SK-N-SH treated with all-trans-retinoic acid at 6 μM for 48 hours (cell line): ENCODE measurements at regions not wholly inside any gene's neighbourhood (a gene's known extent, or its start where the extent isn't known, plus 50 kb on each side); places are given as distances from the start of the nearest gene placed in this dataset.
A peak's percentile ranks its signal among the peaks of the same experiment; 100 is the strongest.

Experiments
- ATAC-seq: fragments of 200-7000 bp; cut with Tn5 transposase; 3 replicates; pipeline ENCODE4 v1.9.1; 2020; ENCODE audit warnings: mild to moderate bottlenecking, moderate library complexity
- ARNTL ChIP-seq: fragments of 450-650 bp; formaldehyde crosslinking; IDR thresholded peaks from 2 replicates; pipeline ENCODE4 v1.5.0; 2020; ENCODE audit warnings: low read depth, mild to moderate bottlenecking, moderate library complexity, borderline replicate concordance
- BACH2 ChIP-seq: fragments of 250-450 bp; sonication (Bioruptor Pico); IDR thresholded peaks from 2 replicates; pipeline ENCODE4 v1.9.0; 2021; ENCODE audit warnings: mild to moderate bottlenecking, borderline replicate concordance
- CSDC2 ChIP-seq: fragments of 250-450 bp; sonication (Bioruptor Pico); IDR thresholded peaks from 2 replicates; pipeline ENCODE4 v1.5.0; 2020; ENCODE audit warnings: mild to moderate bottlenecking, moderate library complexity
- ESRRG ChIP-seq: fragments of 250-450 bp; sonication (Bioruptor Pico); IDR thresholded peaks from 2 replicates; pipeline ENCODE4 v1.6.1; 2021; ENCODE audit warnings: mild to moderate bottlenecking
- ISL1 ChIP-seq: fragments of 250-450 bp; sonication (Bioruptor Pico); IDR thresholded peaks from 2 replicates; pipeline ENCODE4 v2.1.2; 2022; ENCODE audit warnings: mild to moderate bottlenecking, moderate library complexity
- OSR1 ChIP-seq: fragments of 250-450 bp; sonication (Bioruptor Pico); IDR thresholded peaks from 2 replicates; pipeline ENCODE4 v1.8.0; 2022; ENCODE audit warnings: moderate library complexity, mild to moderate bottlenecking, inconsistent platforms
- SNAI2 ChIP-seq: fragments of 250-450 bp; sonication (Bioruptor Pico); IDR thresholded peaks from 2 replicates; pipeline ENCODE4 v1.5.0; 2020; ENCODE audit warnings: mild to moderate bottlenecking, moderate library complexity
- TCF4 ChIP-seq: fragments of 250-450 bp; sonication (Bioruptor Pico); IDR thresholded peaks from 2 replicates; pipeline ENCODE4 v1.8.0; 2021; ENCODE audit warnings: mild to moderate bottlenecking, moderate library complexity, borderline replicate concordance
- TOX ChIP-seq: fragments of 250-450 bp; sonication (Bioruptor Pico); IDR thresholded peaks from 2 replicates; pipeline ENCODE4 v1.8.0; 2021; ENCODE audit warnings: mild to moderate bottlenecking, moderate library complexity, borderline replicate concordance
- ZC3H10 ChIP-seq: fragments of 250-450 bp; sonication (Bioruptor Pico); IDR thresholded peaks from 2 replicates; pipeline ENCODE4 v1.5.1; 2021; ENCODE audit warnings: mild to moderate bottlenecking, moderate library complexity
- ZFP3 ChIP-seq: fragments of 250-450 bp; sonication (Bioruptor Pico); IDR thresholded peaks from 2 replicates; pipeline ENCODE4 v1.5.0; 2020; ENCODE audit warnings: mild to moderate bottlenecking, moderate library complexity
- ZFP30 ChIP-seq: fragments of 450-650 bp; formaldehyde crosslinking; IDR thresholded peaks from 2 replicates; pipeline ENCODE4 v1.5.0; 2022; ENCODE audit warnings: mild to moderate bottlenecking, moderate library complexity
- ZNF565 ChIP-seq: fragments of 450-650 bp; formaldehyde crosslinking; conservative IDR thresholded peaks from 2 replicates; pipeline ENCODE4 v1.5.0; 2020; ENCODE audit warnings: low read depth, mild to moderate bottlenecking, moderate library complexity
- ZNF8 ChIP-seq: fragments of 450-650 bp; formaldehyde crosslinking; IDR thresholded peaks from 2 replicates; pipeline ENCODE4 v1.5.0; 2020; ENCODE audit warnings: mild to moderate bottlenecking, moderate library complexity
- TF ChIP-seq, protein P1 (sequence below): fragments of 250-450 bp; sonication (Bioruptor Pico); IDR thresholded peaks from 2 replicates; pipeline ENCODE4 v1.8.0; 2020; ENCODE audit warnings: mild to moderate bottlenecking, moderate library complexity, borderline replicate concordance
- TF ChIP-seq, protein P2 (sequence below): fragments of 250-450 bp; sonication (Bioruptor Pico); IDR thresholded peaks from 2 replicates; pipeline ENCODE4 v1.5.0; 2020; ENCODE audit warnings: mild to moderate bottlenecking, moderate library complexity
- TF ChIP-seq, protein P3 (sequence below): fragments of 250-450 bp; sonication (Bioruptor Pico); IDR thresholded peaks from 2 replicates; pipeline ENCODE4 v1.5.1; 2020; ENCODE audit warnings: low read depth, mild to moderate bottlenecking, moderate library complexity
- TF ChIP-seq, protein P4 (sequence below): fragments of 250-450 bp; sonication (Bioruptor Pico); IDR thresholded peaks from 2 replicates; pipeline ENCODE4 v1.5.1; 2021; ENCODE audit warnings: mild to moderate bottlenecking, moderate library complexity
- TF ChIP-seq, protein P5 (sequence below): fragments of 250-450 bp; sonication (Bioruptor Pico); IDR thresholded peaks from 2 replicates; pipeline ENCODE4 v1.8.0; 2021; ENCODE audit warnings: low read depth, mild to moderate bottlenecking, moderate library complexity, borderline replicate concordance

DNA sequence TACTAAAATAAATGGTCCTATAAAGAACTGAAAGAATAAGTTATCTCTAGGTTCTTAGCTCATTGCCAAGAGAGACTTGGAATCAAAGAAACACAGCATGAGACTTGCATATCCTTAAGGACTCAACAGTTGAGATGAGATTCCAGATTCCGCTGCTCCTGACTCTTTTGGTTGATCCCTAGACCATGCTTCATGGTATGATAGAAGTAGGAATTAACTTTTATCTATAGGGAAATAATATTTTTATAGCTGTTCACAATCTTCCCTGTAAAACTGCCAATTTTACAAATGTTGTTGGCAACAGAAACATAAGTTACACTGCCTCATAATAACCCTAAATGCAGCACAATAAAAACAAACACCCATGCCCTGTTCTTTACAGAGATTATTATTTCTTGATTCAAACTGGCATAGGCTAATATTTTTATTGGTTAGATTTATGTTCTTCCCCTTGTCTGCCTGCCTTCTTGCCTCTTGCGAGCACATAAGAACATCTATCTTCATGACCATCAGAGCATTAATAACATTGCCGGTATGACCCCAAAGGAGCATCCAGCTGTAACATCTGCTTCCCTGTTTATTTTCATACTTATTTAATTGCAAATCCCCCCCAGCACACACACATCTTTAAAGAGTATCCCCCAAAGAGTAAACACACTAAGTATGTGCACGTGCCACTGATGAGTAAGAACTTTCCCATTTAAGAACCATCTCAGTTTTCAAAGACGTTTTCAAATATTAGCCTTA is 735.7 kb upstream of the SLC8A1 start:
- TF ChIP-seq ZFP30 (CRISPR knock-in tag) = no peak
- TF ChIP-seq CSDC2 (CRISPR knock-in tag) = no peak
- no peak for TF ChIP-seq ZNF565 (CRISPR knock-in tag)
- peak; percentile 51; the same call in 1 of the 2 replicates for TF ChIP-seq TCF4 (CRISPR knock-in tag)
- TF ChIP-seq, all 23 proteins: peak for 1

DNA sequence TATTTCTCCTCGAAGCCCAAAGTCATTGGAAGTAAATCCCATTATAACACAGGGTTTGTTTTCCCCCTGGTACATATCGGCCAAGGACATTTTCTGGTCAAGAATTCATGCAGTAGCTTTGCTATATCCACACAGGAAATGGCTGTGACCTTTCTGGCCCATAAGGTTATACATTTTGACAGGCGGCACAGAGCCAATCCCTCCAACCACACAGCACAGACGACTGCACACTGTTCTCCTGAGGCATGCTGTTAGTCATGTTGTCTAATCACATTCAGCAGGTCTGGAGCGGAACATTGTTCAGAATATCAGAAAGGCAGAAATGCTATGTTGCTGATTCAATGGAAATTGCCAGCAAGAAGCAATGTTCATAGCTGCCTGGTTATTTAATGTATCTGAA is 742.3 kb upstream of the SLC8A1 start:
- ATAC-seq = peak; percentile 92

More for the DNA sequence above, 735.7 kb upstream of the SLC8A1 start:
- no peak for ATAC-seq

DNA sequence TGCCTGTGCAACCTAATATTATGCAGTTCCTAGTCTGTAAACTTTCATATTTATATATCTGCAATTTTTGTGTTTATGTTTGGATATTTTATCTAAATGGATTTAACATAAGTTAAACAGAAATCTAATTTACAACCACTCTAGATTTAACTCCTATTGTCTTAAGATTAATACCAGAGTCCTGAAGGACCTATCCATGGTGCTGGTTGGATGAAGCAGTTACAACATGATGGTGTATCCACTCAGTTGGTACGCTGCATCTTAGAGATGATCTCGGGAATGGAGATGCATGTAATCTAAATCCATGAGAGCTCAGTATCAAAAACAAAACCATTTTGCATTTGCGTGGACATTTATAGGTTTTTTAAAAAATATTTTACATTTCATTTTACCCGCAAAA is 745.9 kb upstream of the SLC8A1 start:
- no peak for ATAC-seq
- peak; percentile 14; the same call in 1 of the 2 replicates for TF ChIP-seq ISL1 (CRISPR knock-in tag)
- TF ChIP-seq BACH2 (CRISPR knock-in tag) = no peak
- peak; percentile 27; the same call in 1 of the 2 replicates for TF ChIP-seq ZFP3 (CRISPR knock-in tag)

More for the DNA sequence above, 742.3 kb upstream of the SLC8A1 start:
- TF ChIP-seq, protein P1, sequence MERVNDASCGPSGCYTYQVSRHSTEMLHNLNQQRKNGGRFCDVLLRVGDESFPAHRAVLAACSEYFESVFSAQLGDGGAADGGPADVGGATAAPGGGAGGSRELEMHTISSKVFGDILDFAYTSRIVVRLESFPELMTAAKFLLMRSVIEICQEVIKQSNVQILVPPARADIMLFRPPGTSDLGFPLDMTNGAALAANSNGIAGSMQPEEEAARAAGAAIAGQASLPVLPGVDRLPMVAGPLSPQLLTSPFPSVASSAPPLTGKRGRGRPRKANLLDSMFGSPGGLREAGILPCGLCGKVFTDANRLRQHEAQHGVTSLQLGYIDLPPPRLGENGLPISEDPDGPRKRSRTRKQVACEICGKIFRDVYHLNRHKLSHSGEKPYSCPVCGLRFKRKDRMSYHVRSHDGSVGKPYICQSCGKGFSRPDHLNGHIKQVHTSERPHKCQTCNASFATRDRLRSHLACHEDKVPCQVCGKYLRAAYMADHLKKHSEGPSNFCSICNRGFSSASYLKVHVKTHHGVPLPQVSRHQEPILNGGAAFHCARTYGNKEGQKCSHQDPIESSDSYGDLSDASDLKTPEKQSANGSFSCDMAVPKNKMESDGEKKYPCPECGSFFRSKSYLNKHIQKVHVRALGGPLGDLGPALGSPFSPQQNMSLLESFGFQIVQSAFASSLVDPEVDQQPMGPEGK (CRISPR knock-in tag) = no peak
- peak; percentile 57; the same call in 1 of the 2 replicates for TF ChIP-seq TCF4 (CRISPR knock-in tag)
- TF ChIP-seq, protein P2, sequence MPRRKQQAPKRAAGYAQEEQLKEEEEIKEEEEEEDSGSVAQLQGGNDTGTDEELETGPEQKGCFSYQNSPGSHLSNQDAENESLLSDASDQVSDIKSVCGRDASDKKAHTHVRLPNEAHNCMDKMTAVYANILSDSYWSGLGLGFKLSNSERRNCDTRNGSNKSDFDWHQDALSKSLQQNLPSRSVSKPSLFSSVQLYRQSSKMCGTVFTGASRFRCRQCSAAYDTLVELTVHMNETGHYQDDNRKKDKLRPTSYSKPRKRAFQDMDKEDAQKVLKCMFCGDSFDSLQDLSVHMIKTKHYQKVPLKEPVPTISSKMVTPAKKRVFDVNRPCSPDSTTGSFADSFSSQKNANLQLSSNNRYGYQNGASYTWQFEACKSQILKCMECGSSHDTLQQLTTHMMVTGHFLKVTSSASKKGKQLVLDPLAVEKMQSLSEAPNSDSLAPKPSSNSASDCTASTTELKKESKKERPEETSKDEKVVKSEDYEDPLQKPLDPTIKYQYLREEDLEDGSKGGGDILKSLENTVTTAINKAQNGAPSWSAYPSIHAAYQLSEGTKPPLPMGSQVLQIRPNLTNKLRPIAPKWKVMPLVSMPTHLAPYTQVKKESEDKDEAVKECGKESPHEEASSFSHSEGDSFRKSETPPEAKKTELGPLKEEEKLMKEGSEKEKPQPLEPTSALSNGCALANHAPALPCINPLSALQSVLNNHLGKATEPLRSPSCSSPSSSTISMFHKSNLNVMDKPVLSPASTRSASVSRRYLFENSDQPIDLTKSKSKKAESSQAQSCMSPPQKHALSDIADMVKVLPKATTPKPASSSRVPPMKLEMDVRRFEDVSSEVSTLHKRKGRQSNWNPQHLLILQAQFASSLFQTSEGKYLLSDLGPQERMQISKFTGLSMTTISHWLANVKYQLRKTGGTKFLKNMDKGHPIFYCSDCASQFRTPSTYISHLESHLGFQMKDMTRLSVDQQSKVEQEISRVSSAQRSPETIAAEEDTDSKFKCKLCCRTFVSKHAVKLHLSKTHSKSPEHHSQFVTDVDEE (CRISPR knock-in tag) = peak; percentile 70; the same call in 1 of the 2 replicates
- no peak for TF ChIP-seq ZC3H10 (CRISPR knock-in tag)
- TF ChIP-seq, protein P3, sequence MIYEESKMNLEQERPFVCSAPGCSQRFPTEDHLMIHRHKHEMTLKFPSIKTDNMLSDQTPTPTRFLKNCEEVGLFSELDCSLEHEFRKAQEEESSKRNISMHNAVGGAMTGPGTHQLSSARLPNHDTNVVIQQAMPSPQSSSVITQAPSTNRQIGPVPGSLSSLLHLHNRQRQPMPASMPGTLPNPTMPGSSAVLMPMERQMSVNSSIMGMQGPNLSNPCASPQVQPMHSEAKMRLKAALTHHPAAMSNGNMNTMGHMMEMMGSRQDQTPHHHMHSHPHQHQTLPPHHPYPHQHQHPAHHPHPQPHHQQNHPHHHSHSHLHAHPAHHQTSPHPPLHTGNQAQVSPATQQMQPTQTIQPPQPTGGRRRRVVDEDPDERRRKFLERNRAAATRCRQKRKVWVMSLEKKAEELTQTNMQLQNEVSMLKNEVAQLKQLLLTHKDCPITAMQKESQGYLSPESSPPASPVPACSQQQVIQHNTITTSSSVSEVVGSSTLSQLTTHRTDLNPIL = no peak
- peak; percentile 57; the same call in 1 of the 2 replicates for TF ChIP-seq ISL1 (CRISPR knock-in tag)
- 0 out of 2 replicates have a peak, but pooled peaks have one; percentile 36 for TF ChIP-seq ZFP3 (CRISPR knock-in tag)

DNA sequence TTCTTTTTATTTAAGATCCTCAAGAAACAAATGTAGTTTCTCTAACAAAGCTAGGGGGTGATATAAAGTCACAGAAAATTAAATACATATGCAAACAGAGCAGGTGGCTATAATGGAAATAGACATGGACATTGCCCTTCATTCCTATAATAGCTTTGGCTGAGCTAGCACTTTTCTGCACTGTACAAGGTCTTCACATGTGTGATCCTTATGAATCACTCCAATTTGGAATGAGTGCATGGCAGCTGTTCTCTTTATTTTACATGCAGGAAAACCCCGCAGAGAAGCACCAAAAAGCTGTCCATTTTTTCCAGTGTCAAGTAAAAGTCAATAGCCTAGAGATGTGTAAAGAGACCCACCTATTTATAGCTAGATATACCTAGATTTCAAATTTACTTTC is 747.4 kb upstream of the SLC8A1 start:
- TF ChIP-seq, protein P2 (CRISPR knock-in tag) = no peak
- TF ChIP-seq OSR1 (CRISPR knock-in tag) (no peak), TOX (no peak), CSDC2 (CRISPR knock-in tag) (no peak), ARNTL (no peak), ZC3H10 (CRISPR knock-in tag) (no peak), ESRRG (CRISPR knock-in tag) (no peak), ZNF565 (CRISPR knock-in tag) (no peak), SNAI2 (CRISPR knock-in tag) (no peak), ZFP30 (CRISPR knock-in tag) (no peak), TCF4 (CRISPR knock-in tag) (no peak), ZNF8 (CRISPR knock-in tag) (no peak), BACH2 (CRISPR knock-in tag) (no peak)
- TF ChIP-seq, protein P4, sequence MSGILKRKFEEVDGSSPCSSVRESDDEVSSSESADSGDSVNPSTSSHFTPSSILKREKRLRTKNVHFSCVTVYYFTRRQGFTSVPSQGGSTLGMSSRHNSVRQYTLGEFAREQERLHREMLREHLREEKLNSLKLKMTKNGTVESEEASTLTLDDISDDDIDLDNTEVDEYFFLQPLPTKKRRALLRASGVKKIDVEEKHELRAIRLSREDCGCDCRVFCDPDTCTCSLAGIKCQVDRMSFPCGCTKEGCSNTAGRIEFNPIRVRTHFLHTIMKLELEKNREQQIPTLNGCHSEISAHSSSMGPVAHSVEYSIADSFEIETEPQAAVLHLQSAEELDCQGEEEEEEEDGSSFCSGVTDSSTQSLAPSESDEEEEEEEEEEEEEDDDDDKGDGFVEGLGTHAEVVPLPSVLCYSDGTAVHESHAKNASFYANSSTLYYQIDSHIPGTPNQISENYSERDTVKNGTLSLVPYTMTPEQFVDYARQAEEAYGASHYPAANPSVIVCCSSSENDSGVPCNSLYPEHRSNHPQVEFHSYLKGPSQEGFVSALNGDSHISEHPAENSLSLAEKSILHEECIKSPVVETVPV (CRISPR knock-in tag) = no peak
- TF ChIP-seq, protein P5, sequence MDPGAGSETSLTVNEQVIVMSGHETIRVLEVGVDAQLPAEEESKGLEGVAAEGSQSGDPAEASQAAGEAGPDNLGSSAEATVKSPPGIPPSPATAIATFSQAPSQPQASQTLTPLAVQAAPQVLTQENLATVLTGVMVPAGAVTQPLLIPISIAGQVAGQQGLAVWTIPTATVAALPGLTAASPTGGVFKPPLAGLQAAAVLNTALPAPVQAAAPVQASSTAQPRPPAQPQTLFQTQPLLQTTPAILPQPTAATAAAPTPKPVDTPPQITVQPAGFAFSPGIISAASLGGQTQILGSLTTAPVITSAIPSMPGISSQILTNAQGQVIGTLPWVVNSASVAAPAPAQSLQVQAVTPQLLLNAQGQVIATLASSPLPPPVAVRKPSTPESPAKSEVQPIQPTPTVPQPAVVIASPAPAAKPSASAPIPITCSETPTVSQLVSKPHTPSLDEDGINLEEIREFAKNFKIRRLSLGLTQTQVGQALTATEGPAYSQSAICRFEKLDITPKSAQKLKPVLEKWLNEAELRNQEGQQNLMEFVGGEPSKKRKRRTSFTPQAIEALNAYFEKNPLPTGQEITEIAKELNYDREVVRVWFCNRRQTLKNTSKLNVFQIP (CRISPR knock-in tag) = no peak
- TF ChIP-seq, protein P3 = no peak
- TF ChIP-seq, all 23 proteins: peak for 0
- no peak for ATAC-seq
